GM12872 (cell line): ENCODE measurements at regions not wholly inside any gene's neighbourhood (a gene's known extent, or its start where the extent isn't known, plus 50 kb on each side); places are given as distances from the start of the nearest gene placed in this dataset.

Experiments used
- CTCF ChIP-seq: IDR thresholded peaks from 3 replicates; pipeline ENCODE4 v1.5.1; 2011; ENCODE audit warnings: low read depth, mild to moderate bottlenecking, low read length, moderate library complexity; ENCODE audit not compliant: insufficient read depth

GRCh38 chr2:14533131-14533757 is 99.3 kb upstream of the LRATD1 start:
- TF ChIP-seq CTCF: no peak

- no peak for TF ChIP-seq CTCF
Measured at GRCh38 chr2:14535156-14535555, 97.4 kb upstream of the LRATD1 start.

- no peak for TF ChIP-seq CTCF
Measured at GRCh38 chr2:14536976-14537375, 95.5 kb upstream of the LRATD1 start.

GRCh38 chr2:14540015-14540414 is 92.5 kb upstream of the LRATD1 start:
- no peak for TF ChIP-seq CTCF

- no peak for TF ChIP-seq CTCF
Measured at GRCh38 chr2:14543284-14543683, 89.2 kb upstream of the LRATD1 start.

- TF ChIP-seq CTCF: no peak
Measured at GRCh38 chr2:14544247-14544646, 88.3 kb upstream of the LRATD1 start.

- no peak for TF ChIP-seq CTCF
Measured at GRCh38 chr2:14547830-14548229, 84.7 kb upstream of the LRATD1 start.
